Ishikawa (cell line): ENCODE measurements at regions not wholly inside any gene's neighbourhood (a gene's known extent, or its start where the extent isn't known, plus 50 kb on each side); places are given as distances from the start of the nearest gene placed in this dataset.

Experiments used
- CEBPB ChIP-seq: IDR thresholded peaks from 2 replicates; pipeline ENCODE4 v1.6.1; 2012
- CREB1 ChIP-seq: IDR thresholded peaks from 2 replicates; pipeline ENCODE4 v1.6.1; 2012; ENCODE audit warnings: low read depth
- EGR1 ChIP-seq: IDR thresholded peaks from 2 replicates; pipeline ENCODE4 v1.6.1; 2012
- EP300 ChIP-seq: IDR thresholded peaks from 2 replicates; pipeline ENCODE4 v1.6.1; 2012; ENCODE audit warnings: borderline replicate concordance
- FOXM1 ChIP-seq: IDR thresholded peaks from 2 replicates; pipeline ENCODE4 v1.6.1; 2012; ENCODE audit warnings: low read depth, borderline replicate concordance
- NFIC ChIP-seq: IDR thresholded peaks from 2 replicates; pipeline ENCODE4 v1.6.1; 2012
- RAD21 ChIP-seq: IDR thresholded peaks from 2 replicates; pipeline ENCODE4 v1.6.1; 2012; ENCODE audit warnings: low read depth
- REST ChIP-seq: IDR thresholded peaks from 2 replicates; pipeline ENCODE4 v1.6.1; 2012; ENCODE audit warnings: low read depth, mild to moderate bottlenecking
- TAF1 ChIP-seq: IDR thresholded peaks from 2 replicates; pipeline ENCODE4 v1.6.1; 2012; ENCODE audit warnings: low read depth, mild to moderate bottlenecking
- TCF12 ChIP-seq: IDR thresholded peaks from 2 replicates; pipeline ENCODE4 v1.6.1; 2012; ENCODE audit warnings: low read depth
- TEAD4 ChIP-seq: IDR thresholded peaks from 2 replicates; pipeline ENCODE4 v1.6.1; 2012
- USF1 ChIP-seq: IDR thresholded peaks from 2 replicates; pipeline ENCODE4 v1.6.1; 2012
- YY1 ChIP-seq: IDR thresholded peaks from 2 replicates; pipeline ENCODE4 v1.6.1; 2012; ENCODE audit warnings: low read depth
- ZBTB7A ChIP-seq: IDR thresholded peaks from 2 replicates; pipeline ENCODE4 v1.6.1; 2012; ENCODE audit warnings: low read depth
- TF ChIP-seq, protein P1 (sequence below): IDR thresholded peaks from 2 replicates; pipeline ENCODE4 v1.6.1; 2012

GRCh38 chr7:25857376-25858067 is 294.5 kb upstream of the NFE2L3 start:
- TF ChIP-seq CEBPB (0 out of 2 replicates have a peak, but pooled peaks have one; percentile 10), EP300 (no peak)

GRCh38 chr7:25858200-25858524 is 293.8 kb upstream of the NFE2L3 start:
- no peak for TF ChIP-seq YY1
- TF ChIP-seq TCF12 = no peak
- TF ChIP-seq TAF1 = no peak
- no peak for TF ChIP-seq EP300
- TF ChIP-seq, protein P1, sequence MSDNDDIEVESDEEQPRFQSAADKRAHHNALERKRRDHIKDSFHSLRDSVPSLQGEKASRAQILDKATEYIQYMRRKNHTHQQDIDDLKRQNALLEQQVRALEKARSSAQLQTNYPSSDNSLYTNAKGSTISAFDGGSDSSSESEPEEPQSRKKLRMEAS = no peak
- TF ChIP-seq RAD21 = no peak
- no peak for TF ChIP-seq CREB1
- TF ChIP-seq FOXM1 = no peak
- no peak for TF ChIP-seq REST
- no peak for TF ChIP-seq ZBTB7A
- no peak for TF ChIP-seq EGR1
- no peak for TF ChIP-seq NFIC
- no peak for TF ChIP-seq CEBPB
- no peak for TF ChIP-seq USF1
- no peak for TF ChIP-seq TEAD4

GRCh38 chr7:25858525-25859411 is 293.2 kb upstream of the NFE2L3 start:
- TF ChIP-seq REST = no peak
- no peak for TF ChIP-seq EGR1
- no peak for TF ChIP-seq TAF1

GRCh38 chr7:25859412-25860274 is 292.4 kb upstream of the NFE2L3 start:
- TF ChIP-seq EP300 (no peak), REST (no peak), NFIC (no peak), ZBTB7A (no peak), TCF12 (no peak), CEBPB (no peak), YY1 (no peak), RAD21 (no peak), USF1 (no peak)
- TF ChIP-seq, protein P1 = no peak
